H1 (cell line): ENCODE measurements at regions not wholly inside any gene's neighbourhood (a gene's known extent, or its start where the extent isn't known, plus 50 kb on each side); places are given as distances from the start of the nearest gene placed in this dataset.

Experiments
- CBX8 ChIP-seq: fragments of 300-800, 300-1000 bp; sonication (generic); IDR thresholded peaks from 2 replicates; pipeline ENCODE4 v1.7.1; 2016; ENCODE audit warnings: low read depth, low read length, borderline replicate concordance
- CEBPB ChIP-seq: IDR thresholded peaks from 2 replicates; pipeline ENCODE4 v1.6.1; 2012; ENCODE audit warnings: low read depth, low read length
- CHD2 ChIP-seq: IDR thresholded peaks from 2 replicates; pipeline ENCODE4 v1.6.1; 2012; ENCODE audit warnings: low read length, improper control_type of control experiment
- CHD7 ChIP-seq: fragments of 300-600 bp; sonication (generic); IDR thresholded peaks from 2 replicates; pipeline ENCODE4 v1.7.1; 2012; ENCODE audit warnings: low read length, moderate library complexity, mild to moderate bottlenecking, inconsistent platforms; ENCODE audit not compliant: insufficient replicate concordance
- CREB1 ChIP-seq: IDR thresholded peaks from 2 replicates; pipeline ENCODE4 v1.6.1; 2012; ENCODE audit warnings: inconsistent platforms
- EZH2 ChIP-seq: fragments of 200-600 bp; sonication (generic); IDR thresholded peaks from 2 replicates; pipeline ENCODE4 v1.7.1; 2012; ENCODE audit warnings: low read depth, mild to moderate bottlenecking, moderate library complexity, low read length, inconsistent platforms; ENCODE audit not compliant: severe bottlenecking
- SP4 ChIP-seq: IDR thresholded peaks from 2 replicates; pipeline ENCODE4 v1.6.1; 2012; ENCODE audit warnings: low read length, inconsistent platforms
- TCF12 ChIP-seq: IDR thresholded peaks from 2 replicates; pipeline ENCODE4 v1.6.1; 2011; ENCODE audit warnings: low read depth, mild to moderate bottlenecking, low read length
- USF2 ChIP-seq: IDR thresholded peaks from 2 replicates; pipeline ENCODE4 v1.6.1; 2011; ENCODE audit warnings: low read length, improper control_type of control experiment

GRCh38 chr20:48490961-48491831, 336.6 kb downstream of the PREX1 start (continued):
- TF ChIP-seq CHD7, result no peak
- no peak for TF ChIP-seq CHD2
- TF ChIP-seq CBX8, result no peak
- no peak for TF ChIP-seq CEBPB
- no peak for TF ChIP-seq USF2
- TF ChIP-seq SP4, result no peak
- TF ChIP-seq TCF12, result no peak
- TF ChIP-seq CREB1, result no peak
- no peak for TF ChIP-seq EZH2
